HepG2 (cell line): ENCODE measurements at regions not wholly inside any gene's neighbourhood (a gene's known extent, or its start where the extent isn't known, plus 50 kb on each side); places are given as distances from the start of the nearest gene placed in this dataset.

Experiments
- ARID2 ChIP-seq: sonication (generic); formaldehyde crosslinking; IDR thresholded peaks from 2 replicates; pipeline ENCODE4 v1.8.1; 2022; ENCODE audit warnings: mild to moderate bottlenecking, missing genetic modification reagents, borderline replicate concordance
- CREB1 ChIP-seq, 2 experiments: fragments of 450-650 bp in 1 of 2; IDR thresholded peaks; 2 replicates each; pipeline ENCODE4 v1.6.1; 2016 to 2017; ENCODE audit warnings: control low read depth in 1 of 2, mild to moderate bottlenecking in 1 of 2, missing compliant biosample characterization in 1 of 2, missing genetic modification characterization in 1 of 2
- ETV6 ChIP-seq: sonication (generic); formaldehyde crosslinking; conservative IDR thresholded peaks from 2 replicates; pipeline ENCODE4 v1.4.0; 2020; ENCODE audit warnings: missing genetic modification reagents
- FOXJ3 ChIP-seq: sonication (generic); formaldehyde crosslinking; IDR thresholded peaks from 2 replicates; pipeline ENCODE4 v1.4.0; 2020; ENCODE audit warnings: missing genetic modification reagents, mild to moderate bottlenecking, borderline replicate concordance
- MAFG ChIP-seq: sonication (generic); formaldehyde crosslinking; IDR thresholded peaks from 2 replicates; pipeline ENCODE4 v1.5.1; 2020; ENCODE audit warnings: mild to moderate bottlenecking, missing genetic modification reagents
- MAX ChIP-seq: IDR thresholded peaks from 2 replicates; pipeline ENCODE4 v1.6.1; 2012; ENCODE audit warnings: inconsistent platforms
- ZNF343 ChIP-seq: sonication (generic); formaldehyde crosslinking; IDR thresholded peaks from 2 replicates; pipeline ENCODE4 v1.4.0; 2020; ENCODE audit warnings: mild to moderate bottlenecking, missing genetic modification reagents
- ZNF776 ChIP-seq: sonication (generic); formaldehyde crosslinking; IDR thresholded peaks from 2 replicates; pipeline ENCODE4 v1.4.0; 2020; ENCODE audit warnings: mild to moderate bottlenecking, missing genetic modification reagents

- no peak for TF ChIP-seq ARID2 (CRISPR knock-in tag)
- no peak for TF ChIP-seq CREB1 (IDR thresholded peaks at IDR 0.05)
- TF ChIP-seq CREB1 (CRISPR knock-in tag; IDR thresholded peaks at IDR 0.05), result 0 out of 2 replicates have a peak, but pooled peaks have one; percentile 26
- TF ChIP-seq MAX, result no peak
- TF ChIP-seq ZNF776 (CRISPR knock-in tag), result no peak
- TF ChIP-seq FOXJ3 (CRISPR knock-in tag), result no peak
- TF ChIP-seq ETV6 (CRISPR knock-in tag), result no peak
- no peak for TF ChIP-seq ZNF343 (CRISPR knock-in tag)
- no peak for TF ChIP-seq MAFG (CRISPR knock-in tag)
Measured at GRCh38 chr10:4678023-4678950, 147.7 kb upstream of the AKR1E2 start.
